Keratinocyte (primary cell): ENCODE measurements at regions not wholly inside any gene's neighbourhood (a gene's known extent, or its start where the extent isn't known, plus 50 kb on each side); places are given as distances from the start of the nearest gene placed in this dataset.

Source experiments
- DNase-seq: peaks from one replicate; pipeline ENCODE4 v3.0.0-alpha.2; 2011; ENCODE audit warnings: low read depth, missing footprints, low spot score
- FAIRE-seq: peaks from 2 replicates; lab custom pipeline; 2011; peaks lifted over from hg19 to GRCh38; lab: Jason Lieb, UNC
- H2AFZ ChIP-seq: 2 replicates; pipeline ENCODE4 v1.6.0; 2012; ENCODE audit warnings: low read length, control low read depth, inconsistent platforms; ENCODE audit not compliant: control insufficient read depth
- H3K27ac ChIP-seq: 2 replicates; pipeline ENCODE4 v1.5.1; 2011; ENCODE audit warnings: low read length; ENCODE audit not compliant: control insufficient read depth, insufficient read depth
- H3K27me3 ChIP-seq: 3 replicates; pipeline ENCODE4 v1.6.0; 2011; ENCODE audit warnings: low read length; ENCODE audit not compliant: control insufficient read depth, insufficient read depth; ENCODE audit errors: extremely low read depth
- H3K36me3 ChIP-seq, 2 experiments: 2 replicates in 1 of 2; 3 replicates in 1 of 2; pipeline ENCODE4 v1.5.1; 2011; ENCODE audit warnings: low read length in 2 of 2, mild to moderate bottlenecking in 1 of 2; ENCODE audit not compliant: control insufficient read depth in 2 of 2, insufficient read depth in 2 of 2; ENCODE audit errors: extremely low read depth in 1 of 2
- H3K4me1 ChIP-seq: 3 replicates; pipeline ENCODE4 v1.5.1; 2011; ENCODE audit warnings: low read length; ENCODE audit not compliant: control insufficient read depth, insufficient read depth; ENCODE audit errors: extremely low read depth
- H3K4me2 ChIP-seq: 3 replicates; pipeline ENCODE4 v1.6.0; 2011; ENCODE audit warnings: low read depth, low read length; ENCODE audit not compliant: control insufficient read depth, insufficient read depth; ENCODE audit errors: extremely low read depth
- H3K4me3 ChIP-seq, 3 experiments: fragments of 200-600 bp in 1 of 3; sonication (generic) in 1 of 3; 2 replicates in 2 of 3; 3 replicates in 1 of 3; pipeline ENCODE4 v1.5.1; 2011 to 2016; ENCODE audit warnings: low read length in 3 of 3, mild to moderate bottlenecking in 3 of 3, control low read depth in 2 of 3, inconsistent platforms in 1 of 3, low read depth in 1 of 3, mixed read lengths in 1 of 3, mixed run types in 1 of 3, moderate library complexity in 1 of 3; ENCODE audit not compliant: control insufficient read depth in 2 of 3, insufficient read depth in 2 of 3; ENCODE audit errors: extremely low read depth in 1 of 3
- H3K79me2 ChIP-seq: 2 replicates; pipeline ENCODE4 v1.6.0; 2012; ENCODE audit warnings: low read length; ENCODE audit not compliant: control insufficient read depth, insufficient read depth
- H3K9ac ChIP-seq: 3 replicates; pipeline ENCODE4 v1.6.0; 2011; ENCODE audit warnings: low read length; ENCODE audit not compliant: control insufficient read depth, insufficient read depth; ENCODE audit errors: extremely low read depth
- H3K9me1 ChIP-seq: 3 replicates; pipeline ENCODE4 v1.6.0; 2011; ENCODE audit warnings: low read length; ENCODE audit not compliant: control insufficient read depth, insufficient read depth; ENCODE audit errors: extremely low read depth
- H3K9me3 ChIP-seq: 2 replicates; pipeline ENCODE4 v1.5.1; 2012; ENCODE audit warnings: low read depth, low read length; ENCODE audit not compliant: control insufficient read depth
- H4K20me1 ChIP-seq: 3 replicates; pipeline ENCODE4 v1.6.0; 2011; ENCODE audit warnings: low read length; ENCODE audit not compliant: control insufficient read depth, insufficient read depth; ENCODE audit errors: extremely low read depth
- CTCF ChIP-seq, 3 experiments: IDR thresholded peaks in 1 of 3; conservative IDR thresholded peaks in 1 of 3; optimal IDR thresholded peaks in 1 of 3; 2 replicates in 2 of 3; 3 replicates in 1 of 3; pipeline versions ENCODE3 to v1.5.1; 2011; ENCODE audit warnings: low read length in 3 of 3, mild to moderate bottlenecking in 3 of 3, moderate library complexity in 2 of 3, control low read depth in 1 of 3, inconsistent platforms in 1 of 3; ENCODE audit not compliant: insufficient read depth in 2 of 3; ENCODE audit errors: extremely low read depth in 1 of 3
- EZH2 ChIP-seq: IDR thresholded peaks from one replicate; pipeline ENCODE4 v1.6.1; 2012; ENCODE audit warnings: inconsistent platforms, mild to moderate bottlenecking, low read length, moderate library complexity
- dilution Hi-C: fragments of 300-500 bp; cut with MboI; formaldehyde crosslinking; loops from one replicate; pipeline ENCODE4 v1.7.0; 2020; ENCODE audit warnings: low sequenced_read_pairs; ENCODE audit not compliant: extremely low pct_ligation_motif_present

GRCh38 chr1:83130886-83131691 lies 867.8 kb downstream of the TTLL7 start:
- Histone ChIP-seq H3K4me2 (no peak overlapping the region), H4K20me1 (no peaks in the 10 kb centered on the region), H3K27ac (no peak overlapping the region), H2AFZ (no peak overlapping the region), H3K4me1 (peaks cover 5% of the 10 kb centered on the region), H3K9me3 (no peaks in the 10 kb centered on the region), H3K9me1 (no peaks in the 10 kb centered on the region), H3K36me3 (no peaks in the 10 kb centered on the region), H3K27me3 (no peaks in the 10 kb centered on the region), H3K4me3 (no peak overlapping the region), H3K9ac (no peak overlapping the region), H3K79me2 (no peaks in the 10 kb centered on the region)
- DNase-seq, result no peak
- TF ChIP-seq CTCF (optimal IDR thresholded peaks at IDR 0.05 in 1 of 3, IDR thresholded peaks at IDR 0.05 in 1 of 3, conservative IDR thresholded peaks at IDR 0.05 in 1 of 3; ENCODE audit: extremely low read depth in 1 of 3, insufficient read depth in 2 of 3, low read length in 3 of 3), result no peak
- TF ChIP-seq EZH2, result no peak
- dilution Hi-C loops, result no loop called here
- no peak for FAIRE-seq

- no peaks in the 10 kb centered on the region for H3K9me1 ChIP-seq
- H3K79me2 ChIP-seq, result no peaks in the 10 kb centered on the region
- TF ChIP-seq EZH2 (no peak), CTCF (optimal IDR thresholded peaks at IDR 0.05 in 1 of 3, IDR thresholded peaks at IDR 0.05 in 1 of 3, conservative IDR thresholded peaks at IDR 0.05 in 1 of 3; ENCODE audit: extremely low read depth in 1 of 3, insufficient read depth in 2 of 3, low read length in 3 of 3) (no peak)
- FAIRE-seq, result no peak
- no peak overlapping the region for H3K4me3 ChIP-seq
- H3K9me3 ChIP-seq, result no peaks in the 10 kb centered on the region
- H3K4me2 ChIP-seq, result no peak overlapping the region
- no peak overlapping the region for H3K9ac ChIP-seq
- dilution Hi-C loops, result no loop called here
- no peaks in the 10 kb centered on the region for H4K20me1 ChIP-seq
- no peaks in the 10 kb centered on the region for H3K36me3 ChIP-seq
- no peak overlapping the region for H3K27ac ChIP-seq
- H2AFZ ChIP-seq, result no peak overlapping the region
- no peaks in the 10 kb centered on the region for H3K27me3 ChIP-seq
- H3K4me1 ChIP-seq, result peaks cover 5% of the 10 kb centered on the region
- DNase-seq, result no peak
These were observed 869.8 kb downstream of the TTLL7 start for GRCh38 chr1:83129107-83129506.
